Midbrain (tissue), 1 donor: ENCODE measurements at regions not wholly inside any gene's neighbourhood (a gene's known extent, or its start where the extent isn't known, plus 50 kb on each side); places are given as distances from the start of the nearest gene placed in this dataset.
"Not testable (repeated sequence)": the region's sequence is repeated elsewhere in the genome, so short reads cannot be mapped to it uniquely, and the experiment has no call there.

Source experiments
- DNase-seq: peaks from one replicate; lab custom pipeline; 2025; lab: John Stamatoyannopoulos, UW

GRCh38 chr18:7178568-7178967, 52.3 kb upstream of the LRRC30 start:
- not testable (repeated sequence) for DNase-seq

DNA sequence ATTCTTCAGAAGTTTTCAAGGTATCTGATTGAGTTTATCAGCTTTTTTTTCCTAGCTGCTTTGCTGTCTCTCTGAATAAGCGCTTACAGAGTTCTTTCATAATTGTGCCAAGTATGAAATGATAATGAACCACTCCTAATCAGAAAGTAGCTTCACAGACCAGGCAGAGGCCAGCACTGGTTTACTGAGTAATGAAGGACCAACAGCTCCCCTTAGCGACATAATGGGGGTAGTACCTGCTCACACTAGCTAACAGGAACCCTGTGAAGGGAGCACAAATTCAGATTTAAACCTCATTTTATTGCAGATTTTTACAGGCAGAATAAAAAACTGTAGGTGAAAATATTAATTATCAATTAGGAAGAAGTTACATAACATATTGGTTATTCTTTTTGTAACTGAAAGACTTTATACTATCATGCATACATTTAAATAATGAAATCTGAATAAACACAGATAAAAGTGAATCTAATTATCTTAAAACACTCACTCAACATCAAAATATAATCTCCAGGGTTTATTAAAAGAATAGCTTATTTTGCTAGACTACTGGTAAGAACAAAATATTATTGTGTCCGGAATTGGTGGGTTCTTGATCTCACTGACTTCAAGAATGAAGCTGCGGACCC, 53.7 kb upstream of the LRRC30 start:
- DNase-seq: peak; percentile 50

GRCh38 chr18:7174344-7175095, 56.4 kb upstream of the LRRC30 start:
- peak; percentile 3 for DNase-seq

DNA sequence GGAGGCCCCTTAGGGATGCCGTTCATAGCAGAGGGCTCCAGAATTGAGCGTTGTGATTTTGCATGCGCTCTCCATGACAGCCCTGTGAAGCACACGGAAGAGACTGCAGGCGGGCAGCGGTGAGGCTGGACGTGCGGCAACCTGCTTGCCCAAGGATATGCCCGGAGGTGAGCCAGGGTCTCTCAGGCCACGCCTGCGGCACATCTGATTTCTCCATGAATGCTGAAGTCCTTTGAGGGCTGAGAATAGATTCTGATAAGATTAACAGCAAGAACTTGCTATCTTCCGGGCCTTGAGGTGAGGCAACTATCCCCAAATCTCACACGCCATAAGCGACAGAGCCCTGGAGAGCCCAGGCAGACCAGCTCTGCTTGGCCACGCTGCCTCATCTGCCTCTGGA, 55.6 kb upstream of the LAMA1 start:
- no peak for DNase-seq

DNA sequence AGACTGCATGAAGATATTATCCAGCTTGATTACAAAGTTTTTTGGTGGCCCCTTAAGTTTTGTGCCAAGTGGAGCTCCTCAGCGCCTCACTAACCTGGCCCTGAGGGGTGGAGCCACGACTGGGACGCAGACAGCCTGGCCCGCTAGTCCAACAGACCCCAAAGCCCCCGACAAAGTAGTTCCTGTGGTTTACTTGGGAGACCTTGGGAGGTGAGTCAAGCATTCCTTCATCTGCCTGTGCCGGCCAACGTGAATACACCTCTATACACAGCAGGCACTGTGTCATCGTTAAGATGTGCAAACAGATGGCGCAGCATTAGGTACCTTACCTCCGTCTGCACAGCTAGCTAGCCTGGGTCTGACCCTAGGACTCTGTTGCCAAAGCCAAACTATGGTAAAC, 55.0 kb upstream of the LAMA1 start:
- no peak for DNase-seq

DNA sequence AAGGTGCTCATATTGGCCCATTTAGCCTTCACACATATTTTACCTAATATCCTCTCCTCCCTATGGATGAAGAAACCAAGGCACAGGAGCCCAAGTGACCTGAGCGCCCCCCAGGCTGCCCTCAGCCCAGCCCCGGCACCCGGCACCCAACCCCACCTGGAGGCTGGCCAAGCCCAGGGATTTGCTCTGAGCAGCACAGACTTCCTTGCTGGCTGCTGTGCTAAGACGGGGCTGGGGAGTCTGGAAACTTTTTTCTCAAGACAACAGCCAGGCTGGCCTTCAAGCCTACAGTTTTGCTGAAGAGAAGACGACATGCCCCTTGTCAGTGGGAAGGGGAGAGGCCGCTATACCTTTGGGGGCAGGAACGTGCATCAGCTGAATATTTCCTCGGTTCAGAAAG, 52.7 kb upstream of the LAMA1 start:
- DNase-seq: no peak

GRCh38 chr18:7169601-7170000, 52.0 kb upstream of the LAMA1 start:
- no peak for DNase-seq

DNA sequence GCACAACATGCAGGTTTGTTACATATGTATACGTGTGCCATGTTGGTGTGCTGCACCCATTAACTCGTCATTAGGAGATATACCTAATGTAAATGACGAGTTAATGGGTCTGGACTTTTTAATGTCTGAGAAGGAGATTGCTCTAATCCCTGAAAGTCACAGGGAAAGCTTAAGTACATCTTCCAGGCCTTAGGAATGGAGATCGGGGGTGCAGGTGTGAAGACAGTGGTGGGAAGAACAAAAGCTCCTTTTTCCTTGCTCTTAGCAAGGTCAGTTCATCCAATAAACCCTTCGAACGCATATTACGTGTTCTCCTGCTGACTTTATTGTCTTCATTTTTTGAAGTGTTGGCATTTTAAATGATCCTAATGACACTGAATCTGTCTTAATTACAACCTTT, 50.8 kb upstream of the LAMA1 start:
- DNase-seq: no peak
